HFFc6 (cell line): ENCODE measurements at regions not wholly inside any gene's neighbourhood (a gene's known extent, or its start where the extent isn't known, plus 50 kb on each side); places are given as distances from the start of the nearest gene placed in this dataset.

ENCODE experiments used
- DNase-seq: peaks from one replicate; pipeline ENCODE4 v3.0.0-alpha.2; 2018
- H3K27ac Mint-ChIP-seq: 2 replicates; pipeline ENCODE4 v1.8.0; 2020; ENCODE audit warnings: mild to moderate bottlenecking, mixed read lengths
- H3K27me3 Mint-ChIP-seq: 2 replicates; pipeline ENCODE4 v1.8.0; 2021; ENCODE audit warnings: mild to moderate bottlenecking, moderate library complexity, mixed read lengths; ENCODE audit not compliant: insufficient read depth
- H3K36me3 Mint-ChIP-seq: 2 replicates; pipeline ENCODE4 v1.8.0; 2021; ENCODE audit warnings: low read depth, mixed read lengths
- H3K4me1 Mint-ChIP-seq: 2 replicates; pipeline ENCODE4 v1.8.0; 2020; ENCODE audit warnings: low read depth, mixed read lengths
- H3K4me3 Mint-ChIP-seq: 2 replicates; pipeline ENCODE4 v1.8.0; 2020; ENCODE audit warnings: mild to moderate bottlenecking, moderate library complexity, mixed read lengths
- H3K9me3 Mint-ChIP-seq: 2 replicates; pipeline ENCODE4 v1.8.0; 2020; ENCODE audit warnings: mild to moderate bottlenecking, mixed read lengths
- CTCF ChIP-seq: fragments of 200-600 bp; sonication (generic); IDR thresholded peaks from 2 replicates; pipeline ENCODE4 v1.5.0; 2021; ENCODE audit warnings: antibody characterized with exemption, mild to moderate bottlenecking

- no peaks in the 10 kb centered on the region for H3K36me3 Mint-ChIP-seq
- peaks cover 6% of the 10 kb centered on the region for H3K27me3 Mint-ChIP-seq
- no peak for DNase-seq
- H3K9me3 Mint-ChIP-seq: no peaks in the 10 kb centered on the region
- no peaks in the 10 kb centered on the region for H3K4me1 Mint-ChIP-seq
- H3K27ac Mint-ChIP-seq: no peak overlapping the region
- H3K4me3 Mint-ChIP-seq: no peak overlapping the region
- TF ChIP-seq CTCF: no peak
These were observed 75.2 kb upstream of the KIF5B start for GRCh38 chr10:32131388-32131787.

- Mint-ChIP-seq H3K27me3 (peaks cover 8% of the 10 kb centered on the region), H3K27ac (no peak overlapping the region), H3K36me3 (no peaks in the 10 kb centered on the region), H3K4me3 (no peak overlapping the region), H3K4me1 (no peaks in the 10 kb centered on the region), H3K9me3 (no peaks in the 10 kb centered on the region)
- DNase-seq: no peak
- TF ChIP-seq CTCF: no peak
These were observed 74.6 kb upstream of the KIF5B start for GRCh38 chr10:32130788-32131187.

- no peak for DNase-seq
- Mint-ChIP-seq H3K4me3 (no peak overlapping the region), H3K4me1 (no peaks in the 10 kb centered on the region), H3K36me3 (peaks cover 7% of the 10 kb centered on the region; the same call in 1 of the 2 replicates), H3K9me3 (peaks cover 15% of the 10 kb centered on the region), H3K27ac (no peak overlapping the region), H3K27me3 (peaks cover 22% of the 10 kb centered on the region)
- no peak for TF ChIP-seq CTCF
These were observed 68.8 kb upstream of the KIF5B start for GRCh38 chr10:32125023-32125422.

- peaks cover 25% of the 10 kb centered on the region for H3K27me3 Mint-ChIP-seq
- peaks cover 15% of the 10 kb centered on the region for H3K9me3 Mint-ChIP-seq
- peaks cover 7% of the 10 kb centered on the region; the same call in 1 of the 2 replicates for H3K36me3 Mint-ChIP-seq
- no peak for TF ChIP-seq CTCF
- no peak for DNase-seq
- no peak overlapping the region for H3K4me3 Mint-ChIP-seq
- H3K4me1 Mint-ChIP-seq: no peaks in the 10 kb centered on the region
- no peak overlapping the region for H3K27ac Mint-ChIP-seq
These were observed 66.8 kb upstream of the KIF5B start for GRCh38 chr10:32123021-32123420.

- H3K4me3 Mint-ChIP-seq: no peak overlapping the region
- H3K4me1 Mint-ChIP-seq: no peaks in the 10 kb centered on the region
- peaks cover 24% of the 10 kb centered on the region for H3K27me3 Mint-ChIP-seq
- no peak for TF ChIP-seq CTCF
- H3K9me3 Mint-ChIP-seq: peaks cover 15% of the 10 kb centered on the region
- DNase-seq: no peak
- no peak overlapping the region for H3K27ac Mint-ChIP-seq
- peaks cover 7% of the 10 kb centered on the region; the same call in 1 of the 2 replicates for H3K36me3 Mint-ChIP-seq
These were observed 65.4 kb upstream of the KIF5B start for GRCh38 chr10:32121648-32122047.

GRCh38 chr10:32120147-32120546, 63.9 kb upstream of the KIF5B start:
- H3K27ac Mint-ChIP-seq: no peak overlapping the region

More at GRCh38 chr10:32120147-32120546, 63.9 kb upstream of the KIF5B start:
- H3K36me3 Mint-ChIP-seq: peaks cover 11% of the 10 kb centered on the region
- no peak for DNase-seq
- H3K27me3 Mint-ChIP-seq: peaks cover 25% of the 10 kb centered on the region
- no peak for TF ChIP-seq CTCF
- H3K4me1 Mint-ChIP-seq: no peaks in the 10 kb centered on the region
- H3K4me3 Mint-ChIP-seq: no peak overlapping the region
- peaks cover 20% of the 10 kb centered on the region for H3K9me3 Mint-ChIP-seq
